MM.1S (cell line): ENCODE measurements at regions not wholly inside any gene's neighbourhood (a gene's known extent, or its start where the extent isn't known, plus 50 kb on each side); places are given as distances from the start of the nearest gene placed in this dataset.
"Not testable (repeated sequence)": the region's sequence is repeated elsewhere in the genome, so short reads cannot be mapped to it uniquely, and the experiment has no call there.

Experiments used
- DNase-seq: peaks from one replicate; pipeline ENCODE4 v3.0.0-alpha.2; 2015
- H2AFZ ChIP-seq: fragments of 300-600 bp; sonication (generic); 2 replicates; pipeline ENCODE4 v1.6.0; 2016; ENCODE audit warnings: antibody characterized with exemption, low read length
- H3F3A ChIP-seq: fragments of 300-600 bp; sonication (generic); 2 replicates; pipeline ENCODE4 v1.6.1; 2016; ENCODE audit warnings: mild to moderate bottlenecking, antibody characterized with exemption, low read length, moderate library complexity, mixed read lengths; ENCODE audit not compliant: insufficient read depth
- H3K27ac ChIP-seq: fragments of 300-600 bp; sonication (generic); 2 replicates; pipeline ENCODE4 v1.5.1; 2016; ENCODE audit warnings: mild to moderate bottlenecking, low read length
- H3K27me3 ChIP-seq: fragments of 300-600 bp; sonication (generic); replicated peaks from 2 replicates; pipeline ENCODE4 v1.6.0; 2016; ENCODE audit warnings: low read length; ENCODE audit not compliant: insufficient read depth
- H3K36me3 ChIP-seq: fragments of 300-600 bp; sonication (generic); replicated peaks from 2 replicates; pipeline ENCODE4 v1.6.1; 2016; ENCODE audit warnings: mild to moderate bottlenecking, low read length, mixed read lengths; ENCODE audit not compliant: insufficient read depth
- H3K4me1 ChIP-seq: fragments of 300-600 bp; sonication (generic); 2 replicates; pipeline ENCODE4 v1.6.1; 2016; ENCODE audit warnings: low read length, mixed read lengths
- H3K4me2 ChIP-seq: fragments of 300-600 bp; sonication (generic); 2 replicates; pipeline ENCODE4 v1.6.0; 2016; ENCODE audit warnings: low read depth, low read length
- H3K4me3 ChIP-seq: fragments of 300-600 bp; sonication (generic); 2 replicates; pipeline ENCODE4 v1.5.1; 2016; ENCODE audit warnings: low read length, mixed read lengths
- H3K79me2 ChIP-seq: fragments of 300-600 bp; sonication (generic); 2 replicates; pipeline ENCODE4 v1.6.1; 2016; ENCODE audit warnings: mixed run types, low read length, mixed read lengths
- H3K9ac ChIP-seq: fragments of 300-600 bp; sonication (generic); 2 replicates; pipeline ENCODE4 v1.6.1; 2016; ENCODE audit warnings: low read length, mixed read lengths
- H3K9me2 ChIP-seq: fragments of 300-600 bp; sonication (generic); replicated peaks from 2 replicates; pipeline ENCODE4 v1.6.1; 2016; ENCODE audit warnings: mild to moderate bottlenecking, low read length, mixed read lengths; ENCODE audit not compliant: insufficient read depth
- H3K9me3 ChIP-seq: fragments of 300-600 bp; sonication (generic); replicated peaks from 2 replicates; pipeline ENCODE4 v1.6.1; 2016; ENCODE audit warnings: mild to moderate bottlenecking, low read length, mixed read lengths; ENCODE audit not compliant: insufficient read depth
- H4K20me1 ChIP-seq: fragments of 300-600 bp; sonication (generic); 2 replicates; pipeline ENCODE4 v1.6.1; 2016; ENCODE audit warnings: mild to moderate bottlenecking, low read length, moderate library complexity, mixed read lengths; ENCODE audit not compliant: insufficient read depth

GRCh38 chr21:5071180-5071579 is 5450.2 kb upstream of the TPTE start:
- H3K9me2 ChIP-seq, H3K9ac ChIP-seq, H2AFZ ChIP-seq, H3K27me3 ChIP-seq, H3K9me3 ChIP-seq, H3K27ac ChIP-seq, DNase-seq, H3K4me3 ChIP-seq, H3K79me2 ChIP-seq, H4K20me1 ChIP-seq, H3K36me3 ChIP-seq, H3F3A ChIP-seq, H3K4me2 ChIP-seq, H3K4me1 ChIP-seq: not testable (repeated sequence)

GRCh38 chr21:5076854-5077253 is 5444.5 kb upstream of the TPTE start:
- H3K79me2 ChIP-seq, H3K36me3 ChIP-seq, H3K27me3 ChIP-seq, H3K4me3 ChIP-seq, H3K27ac ChIP-seq, DNase-seq, H3K9me2 ChIP-seq, H3F3A ChIP-seq, H2AFZ ChIP-seq, H3K9me3 ChIP-seq, H3K4me2 ChIP-seq, H4K20me1 ChIP-seq, H3K9ac ChIP-seq, H3K4me1 ChIP-seq: not testable (repeated sequence)

GRCh38 chr21:5079361-5079760 is 5442.0 kb upstream of the TPTE start:
- DNase-seq, H3K36me3 ChIP-seq, H3K4me2 ChIP-seq, H3K79me2 ChIP-seq, H4K20me1 ChIP-seq, H3K27ac ChIP-seq, H3K27me3 ChIP-seq, H2AFZ ChIP-seq, H3K4me3 ChIP-seq, H3K9me2 ChIP-seq, H3K9ac ChIP-seq, H3F3A ChIP-seq, H3K4me1 ChIP-seq, H3K9me3 ChIP-seq: not testable (repeated sequence)

- H2AFZ ChIP-seq, H3K9me3 ChIP-seq, H3K36me3 ChIP-seq, H3K27ac ChIP-seq, H4K20me1 ChIP-seq, H3K27me3 ChIP-seq, H3K4me2 ChIP-seq, DNase-seq, H3K9ac ChIP-seq, H3K79me2 ChIP-seq, H3K4me3 ChIP-seq, H3K9me2 ChIP-seq, H3F3A ChIP-seq, H3K4me1 ChIP-seq: not testable (repeated sequence)
Measured at GRCh38 chr21:5080015-5080414, 5441.4 kb upstream of the TPTE start.

GRCh38 chr21:5084246-5084645 is 5437.1 kb upstream of the TPTE start:
- H3K4me1 ChIP-seq, H4K20me1 ChIP-seq, H3K27ac ChIP-seq, H3F3A ChIP-seq, H3K4me3 ChIP-seq, H2AFZ ChIP-seq, H3K79me2 ChIP-seq, H3K9me3 ChIP-seq, H3K4me2 ChIP-seq, H3K27me3 ChIP-seq, H3K9ac ChIP-seq, H3K36me3 ChIP-seq, DNase-seq, H3K9me2 ChIP-seq: not testable (repeated sequence)

DNA sequence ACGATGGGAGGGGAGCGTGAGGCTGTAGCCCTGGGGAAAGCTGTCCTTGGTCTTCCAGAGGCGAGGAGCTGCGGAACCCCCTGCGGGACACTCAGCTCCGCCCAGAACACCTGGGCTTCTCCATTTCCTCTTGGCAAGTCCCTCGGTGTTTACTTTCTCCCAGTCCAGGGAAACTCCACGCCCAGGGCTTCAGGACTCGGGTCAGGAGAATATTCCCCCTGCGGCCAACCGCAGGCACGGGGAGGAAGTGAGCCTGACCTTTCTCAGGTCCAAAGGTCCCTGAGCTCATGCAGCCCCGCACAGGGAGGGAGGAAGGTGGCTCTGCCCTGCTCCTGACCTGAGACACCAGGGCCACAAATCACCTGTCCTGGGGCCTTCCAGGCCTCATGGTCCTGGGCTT is 5435.9 kb upstream of the TPTE start:
- not testable (repeated sequence) for H3F3A ChIP-seq, H3K9me3 ChIP-seq, H3K4me3 ChIP-seq, H3K4me1 ChIP-seq, H4K20me1 ChIP-seq, H3K4me2 ChIP-seq, H3K9ac ChIP-seq, H3K9me2 ChIP-seq, H3K36me3 ChIP-seq, H2AFZ ChIP-seq, H3K79me2 ChIP-seq, DNase-seq, H3K27ac ChIP-seq, H3K27me3 ChIP-seq

- H3K4me3 ChIP-seq, H2AFZ ChIP-seq, DNase-seq, H3K9me3 ChIP-seq, H3K27me3 ChIP-seq, H3K36me3 ChIP-seq, H3K9me2 ChIP-seq, H3K9ac ChIP-seq, H3F3A ChIP-seq, H3K79me2 ChIP-seq, H3K4me1 ChIP-seq, H3K27ac ChIP-seq, H4K20me1 ChIP-seq, H3K4me2 ChIP-seq: not testable (repeated sequence)
Measured at GRCh38 chr21:5086416-5086815, 5435.0 kb upstream of the TPTE start.

DNA sequence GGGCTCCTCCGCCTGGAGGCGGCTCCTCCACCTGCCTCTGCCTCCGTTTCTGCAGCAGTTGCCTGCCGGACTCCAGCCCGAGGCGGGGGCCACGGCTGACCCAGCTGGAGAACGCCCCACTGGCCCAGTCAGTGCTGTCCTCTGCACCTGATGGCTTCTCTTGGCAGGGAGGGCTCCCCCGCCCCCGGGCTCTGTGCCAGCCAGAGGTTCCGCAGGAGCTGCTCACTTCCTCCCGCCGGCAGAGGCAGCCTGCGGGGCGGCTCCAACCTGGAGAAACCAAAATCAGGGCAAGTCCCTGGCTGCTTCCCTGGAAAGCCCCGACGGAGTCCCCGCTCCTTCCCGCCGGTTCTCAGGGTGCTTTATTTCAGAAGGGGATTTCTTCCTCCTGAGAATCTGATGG is 5432.6 kb upstream of the TPTE start:
- not testable (repeated sequence) for H3K4me3 ChIP-seq, H3F3A ChIP-seq, H3K27me3 ChIP-seq, H3K9ac ChIP-seq, H3K9me3 ChIP-seq, H2AFZ ChIP-seq, H3K79me2 ChIP-seq, H3K4me1 ChIP-seq, H3K9me2 ChIP-seq, H4K20me1 ChIP-seq, DNase-seq, H3K36me3 ChIP-seq, H3K27ac ChIP-seq, H3K4me2 ChIP-seq
